GM12878 (cell line): ENCODE measurements at regions not wholly inside any gene's neighbourhood (a gene's known extent, or its start where the extent isn't known, plus 50 kb on each side); places are given as distances from the start of the nearest gene placed in this dataset.

Source experiments
- ATF3 ChIP-seq: IDR thresholded peaks from 2 replicates; pipeline ENCODE4 v1.6.1; 2011; ENCODE audit warnings: low read depth, mild to moderate bottlenecking, low read length, moderate library complexity, borderline replicate concordance; ENCODE audit errors: extremely low read depth
- CREM ChIP-seq: IDR thresholded peaks from 2 replicates; pipeline ENCODE4 v1.6.1; 2014; ENCODE audit warnings: antibody characterized with exemption, low read depth
- CTCF ChIP-seq, 3 experiments: IDR thresholded peaks in 2 of 3; conservative IDR thresholded peaks in 1 of 3; 2 replicates each; pipeline ENCODE4 v1.5.1; 2011; ENCODE audit warnings: low read depth in 3 of 3, low read length in 3 of 3, mild to moderate bottlenecking in 3 of 3, control low read depth in 2 of 3, moderate library complexity in 2 of 3, inconsistent platforms in 1 of 3, mixed read lengths in 1 of 3; ENCODE audit not compliant: control insufficient read depth in 2 of 3, insufficient read depth in 1 of 3; ENCODE audit errors: extremely low read depth in 1 of 3
- EZH2 ChIP-seq: IDR thresholded peaks from 2 replicates; pipeline ENCODE4 v1.6.1; 2012; ENCODE audit warnings: low read depth, mild to moderate bottlenecking, control low read depth, inconsistent platforms, low read length, borderline replicate concordance; ENCODE audit not compliant: control insufficient read depth
- GATAD2B ChIP-seq: fragments of 450-650 bp; conservative IDR thresholded peaks from 2 replicates; pipeline ENCODE4 v1.6.1; 2017; ENCODE audit warnings: low read depth, mild to moderate bottlenecking, moderate library complexity
- HDAC2 ChIP-seq: fragments of 200-600 bp; sonication (generic); IDR thresholded peaks from 2 replicates; pipeline ENCODE4 v1.6.1; 2017
- IRF4 ChIP-seq: IDR thresholded peaks from 2 replicates; pipeline ENCODE4 v1.6.1; 2011; ENCODE audit warnings: low read depth, low read length
- POLR2A ChIP-seq: IDR thresholded peaks from 2 replicates; pipeline ENCODE4 v1.6.1; 2011; ENCODE audit warnings: low read depth, mild to moderate bottlenecking, low read length
- POLR2AphosphoS5 ChIP-seq: IDR thresholded peaks from 2 replicates; pipeline ENCODE4 v1.6.1; 2011; ENCODE audit warnings: mild to moderate bottlenecking, low read length, inconsistent platforms
- REST ChIP-seq: IDR thresholded peaks from 2 replicates; pipeline ENCODE4 v1.6.1; 2012; ENCODE audit warnings: mild to moderate bottlenecking, low read depth, low read length
- SIN3A ChIP-seq: IDR thresholded peaks from 2 replicates; pipeline ENCODE4 v1.6.1; 2012; ENCODE audit warnings: low read depth, low read length, improper control_type of control experiment
- TF ChIP-seq, protein P1 (sequence below): IDR thresholded peaks from 2 replicates; pipeline ENCODE4 v1.6.1; 2011; ENCODE audit warnings: borderline replicate concordance, low read depth, mild to moderate bottlenecking, moderate library complexity, low read length; ENCODE audit not compliant: insufficient read depth, poor library complexity, severe bottlenecking

GRCh38 chr7:51634538-51634937, 317.9 kb upstream of the COBL start:
- TF ChIP-seq POLR2A (no peak), IRF4 (no peak), EZH2 (no peak), POLR2AphosphoS5 (no peak), HDAC2 (no peak), REST (no peak), CREM (no peak), SIN3A (no peak), GATAD2B (no peak), CTCF (IDR thresholded peaks at IDR 0.05 in 2 of 3, conservative IDR thresholded peaks at IDR 0.05 in 1 of 3; ENCODE audit: control insufficient read depth in 2 of 3, extremely low read depth in 1 of 3, insufficient read depth in 1 of 3, low read depth in 3 of 3, low read length in 3 of 3) (no peak), ATF3 (no peak)
- TF ChIP-seq, protein P1, sequence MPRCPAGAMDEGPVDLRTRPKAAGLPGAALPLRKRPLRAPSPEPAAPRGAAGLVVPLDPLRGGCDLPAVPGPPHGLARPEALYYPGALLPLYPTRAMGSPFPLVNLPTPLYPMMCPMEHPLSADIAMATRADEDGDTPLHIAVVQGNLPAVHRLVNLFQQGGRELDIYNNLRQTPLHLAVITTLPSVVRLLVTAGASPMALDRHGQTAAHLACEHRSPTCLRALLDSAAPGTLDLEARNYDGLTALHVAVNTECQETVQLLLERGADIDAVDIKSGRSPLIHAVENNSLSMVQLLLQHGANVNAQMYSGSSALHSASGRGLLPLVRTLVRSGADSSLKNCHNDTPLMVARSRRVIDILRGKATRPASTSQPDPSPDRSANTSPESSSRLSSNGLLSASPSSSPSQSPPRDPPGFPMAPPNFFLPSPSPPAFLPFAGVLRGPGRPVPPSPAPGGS, result no peak
